Neuron (in vitro differentiated cells): ENCODE measurements at regions not wholly inside any gene's neighbourhood (a gene's known extent, or its start where the extent isn't known, plus 50 kb on each side); places are given as distances from the start of the nearest gene placed in this dataset.

Experiments
- H2AFZ ChIP-seq: one replicate; pipeline ENCODE4 v1.6.1; 2013; ENCODE audit warnings: low read depth, mild to moderate bottlenecking, inconsistent platforms, low read length, moderate library complexity
- H3K27me3 ChIP-seq: one replicate; pipeline ENCODE4 v1.6.1; 2013; ENCODE audit warnings: low read length; ENCODE audit not compliant: insufficient read depth
- H3K36me3 ChIP-seq: one replicate; pipeline ENCODE4 v1.6.1; 2013; ENCODE audit warnings: low read length; ENCODE audit not compliant: insufficient read depth
- H3K4me1 ChIP-seq: one replicate; pipeline ENCODE4 v1.6.1; 2013; ENCODE audit warnings: low read length; ENCODE audit not compliant: insufficient read depth
- H3K4me3 ChIP-seq: 2 replicates; pipeline ENCODE4 v1.5.1; 2013; ENCODE audit warnings: mild to moderate bottlenecking, low read length, moderate library complexity
- H3K9me3 ChIP-seq: one replicate; pipeline ENCODE4 v1.6.1; 2013; ENCODE audit warnings: low read length

GRCh38 chr16:52861614-52862022 is 191.1 kb downstream of the CHD9NB start:
- Histone ChIP-seq H3K27me3 (no peaks in the 10 kb centered on the region), H3K4me1 (peaks cover 6% of the 10 kb centered on the region), H2AFZ (no peak overlapping the region), H3K4me3 (no peak overlapping the region), H3K36me3 (no peaks in the 10 kb centered on the region), H3K9me3 (peaks cover 2% of the 10 kb centered on the region)

DNA sequence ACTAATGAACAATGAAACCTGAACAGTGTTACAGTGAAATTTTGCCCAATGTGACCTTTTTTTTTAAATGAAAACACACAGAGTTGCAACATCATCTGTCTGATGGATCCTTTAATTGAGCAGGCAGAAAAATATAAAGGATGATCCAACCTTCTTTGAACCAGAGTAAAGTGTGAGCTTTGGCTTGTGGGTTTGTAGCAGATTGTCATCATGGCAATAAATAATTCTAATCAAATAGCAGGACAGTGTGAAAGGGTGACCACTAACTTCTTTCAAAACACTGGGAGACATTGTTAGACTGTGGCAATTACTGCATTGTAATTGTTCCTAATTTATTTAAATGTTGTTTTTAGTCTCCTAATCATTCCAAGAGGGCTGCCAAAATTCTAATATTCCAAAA is 197.2 kb downstream of the CHD9NB start:
- Histone ChIP-seq H3K4me3 (no peak overlapping the region), H3K36me3 (no peaks in the 10 kb centered on the region), H3K9me3 (peaks cover 3% of the 10 kb centered on the region), H3K4me1 (no peaks in the 10 kb centered on the region), H2AFZ (no peak overlapping the region), H3K27me3 (no peaks in the 10 kb centered on the region)

GRCh38 chr16:52852978-52853377 is 199.7 kb downstream of the CHD9NB start:
- peaks cover 4% of the 10 kb centered on the region for H3K9me3 ChIP-seq
- no peak overlapping the region for H3K4me3 ChIP-seq
- no peak overlapping the region for H2AFZ ChIP-seq
- H3K27me3 ChIP-seq, result no peaks in the 10 kb centered on the region
- H3K36me3 ChIP-seq, result no peaks in the 10 kb centered on the region
- no peaks in the 10 kb centered on the region for H3K4me1 ChIP-seq

DNA sequence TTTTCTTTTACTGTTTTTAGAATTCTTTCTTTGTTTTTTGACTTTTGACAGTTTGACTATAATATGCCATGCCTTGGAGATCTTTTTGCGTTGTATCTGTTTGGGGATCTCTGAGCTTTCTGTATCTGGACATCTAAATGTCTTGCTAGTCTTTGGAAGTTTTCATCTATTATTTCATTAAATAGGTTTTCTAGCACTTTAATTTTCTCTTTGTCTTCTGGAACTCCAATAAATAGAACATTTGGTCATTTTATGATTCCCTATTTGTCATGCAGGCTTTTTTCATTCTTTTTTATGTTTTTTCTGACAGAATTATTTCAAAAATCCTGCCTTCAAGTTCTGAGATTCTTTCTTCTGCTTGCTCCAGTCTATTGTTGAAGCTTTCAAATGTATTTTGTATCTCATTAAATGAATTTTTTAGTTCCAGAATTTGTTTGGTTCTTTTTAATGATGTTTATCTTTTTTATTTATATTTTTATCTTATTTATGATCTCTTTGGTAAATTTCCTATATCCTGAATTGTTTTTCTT is 201.4 kb downstream of the CHD9NB start:
- no peak overlapping the region for H3K4me3 ChIP-seq
- H2AFZ ChIP-seq, result no peak overlapping the region
- no peaks in the 10 kb centered on the region for H3K36me3 ChIP-seq
- no peaks in the 10 kb centered on the region for H3K27me3 ChIP-seq
- no peaks in the 10 kb centered on the region for H3K4me1 ChIP-seq
- H3K9me3 ChIP-seq, result peaks cover 4% of the 10 kb centered on the region

- Histone ChIP-seq H3K36me3 (no peaks in the 10 kb centered on the region), H3K9me3 (no peaks in the 10 kb centered on the region), H3K27me3 (no peaks in the 10 kb centered on the region), H2AFZ (no peak overlapping the region), H3K4me1 (no peaks in the 10 kb centered on the region), H3K4me3 (no peak overlapping the region)
Measured at GRCh38 chr16:52843381-52843780, 209.3 kb downstream of the CHD9NB start.

GRCh38 chr16:52837251-52837650 is 215.4 kb downstream of the CHD9NB start:
- H3K4me1 ChIP-seq, result no peaks in the 10 kb centered on the region
- no peaks in the 10 kb centered on the region for H3K36me3 ChIP-seq
- H3K4me3 ChIP-seq, result no peak overlapping the region
- H3K9me3 ChIP-seq, result no peaks in the 10 kb centered on the region
- no peak overlapping the region for H2AFZ ChIP-seq
- no peaks in the 10 kb centered on the region for H3K27me3 ChIP-seq

DNA sequence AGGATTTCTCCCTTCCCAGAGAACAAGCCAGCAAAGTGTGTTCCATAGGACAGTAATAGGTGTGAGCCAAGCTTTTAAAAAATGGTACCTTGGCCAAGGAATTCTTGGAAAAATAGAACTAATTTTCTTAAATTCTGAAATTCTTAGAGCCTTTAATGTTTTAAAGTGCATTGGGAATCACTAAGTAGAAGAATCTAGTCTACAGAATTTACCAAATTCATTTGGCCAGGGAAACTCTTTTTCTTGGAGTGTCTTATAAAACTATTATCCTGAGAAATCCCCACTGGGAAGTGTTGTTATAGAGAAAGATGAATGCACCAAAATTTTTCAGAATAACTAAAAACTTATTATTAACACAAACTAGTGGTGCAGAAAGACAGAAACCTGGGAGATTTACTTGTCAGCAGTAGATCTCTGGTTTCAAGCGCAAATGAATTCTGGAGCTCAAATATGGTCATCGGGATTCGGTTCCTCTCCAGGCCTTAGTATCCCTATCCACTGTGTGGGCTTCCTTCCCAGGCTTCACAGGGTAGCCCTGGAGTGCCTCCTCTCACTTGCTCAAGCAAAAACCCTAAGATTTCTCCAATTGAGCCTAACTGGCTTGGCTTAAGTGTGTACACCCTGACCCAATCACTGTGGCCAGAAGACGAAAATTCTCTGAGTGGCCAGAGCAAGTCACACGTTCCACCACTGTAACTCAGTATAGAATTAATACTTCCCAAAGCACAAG is 217.8 kb downstream of the CHD9NB start:
- Histone ChIP-seq H3K4me3 (no peak overlapping the region), H3K36me3 (no peaks in the 10 kb centered on the region), H3K4me1 (no peaks in the 10 kb centered on the region), H2AFZ (no peak overlapping the region), H3K27me3 (no peaks in the 10 kb centered on the region), H3K9me3 (no peaks in the 10 kb centered on the region)

- H3K4me3 ChIP-seq, result no peak overlapping the region
- H3K4me1 ChIP-seq, result no peaks in the 10 kb centered on the region
- H3K36me3 ChIP-seq, result no peaks in the 10 kb centered on the region
- no peaks in the 10 kb centered on the region for H3K27me3 ChIP-seq
- no peak overlapping the region for H2AFZ ChIP-seq
- no peaks in the 10 kb centered on the region for H3K9me3 ChIP-seq
Measured at GRCh38 chr16:52832771-52833170, 219.9 kb downstream of the CHD9NB start.

- no peak overlapping the region for H2AFZ ChIP-seq
- H3K4me1 ChIP-seq, result no peaks in the 10 kb centered on the region
- no peaks in the 10 kb centered on the region for H3K36me3 ChIP-seq
- H3K27me3 ChIP-seq, result no peaks in the 10 kb centered on the region
- no peak overlapping the region for H3K4me3 ChIP-seq
- H3K9me3 ChIP-seq, result no peaks in the 10 kb centered on the region
Measured at GRCh38 chr16:52827456-52827855, 225.2 kb downstream of the CHD9NB start.

- H2AFZ ChIP-seq, result no peak overlapping the region
Measured at GRCh38 chr16:52825892-52826291, 226.8 kb downstream of the CHD9NB start.

DNA sequence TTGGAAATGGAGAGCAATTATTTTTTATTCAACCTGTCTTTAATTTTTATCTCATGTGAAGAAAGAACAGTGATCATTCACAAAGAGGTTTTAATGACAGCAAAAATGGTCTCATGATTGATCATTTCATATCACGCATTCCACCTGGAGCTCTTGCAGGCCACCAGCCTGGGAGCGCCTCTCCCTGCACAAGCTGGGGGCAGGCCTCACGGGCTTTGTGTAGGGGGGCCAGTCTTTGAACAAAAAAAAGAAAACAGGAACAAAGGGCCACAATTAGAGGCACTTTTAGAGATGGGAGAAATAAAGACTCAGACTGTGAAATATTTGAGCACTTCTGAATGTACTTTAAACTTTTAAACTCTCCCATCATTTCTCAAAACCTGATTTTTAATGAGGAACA is 232.9 kb downstream of the CHD9NB start:
- H3K36me3 ChIP-seq, result no peaks in the 10 kb centered on the region
- no peaks in the 10 kb centered on the region for H3K9me3 ChIP-seq
- H3K27me3 ChIP-seq, result no peaks in the 10 kb centered on the region
- H2AFZ ChIP-seq, result peak overlapping the region; percentile 74
- no peak overlapping the region for H3K4me3 ChIP-seq
- peaks cover 10% of the 10 kb centered on the region for H3K4me1 ChIP-seq

More at GRCh38 chr16:52825892-52826291, 226.8 kb downstream of the CHD9NB start:
- Histone ChIP-seq H3K4me1 (no peaks in the 10 kb centered on the region), H3K36me3 (no peaks in the 10 kb centered on the region), H3K9me3 (no peaks in the 10 kb centered on the region), H3K4me3 (no peak overlapping the region), H3K27me3 (no peaks in the 10 kb centered on the region)

- Histone ChIP-seq H2AFZ (peak overlapping the region; percentile 74), H3K36me3 (no peaks in the 10 kb centered on the region), H3K27me3 (no peaks in the 10 kb centered on the region), H3K9me3 (no peaks in the 10 kb centered on the region), H3K4me1 (peaks cover 10% of the 10 kb centered on the region), H3K4me3 (no peak overlapping the region)
Measured at GRCh38 chr16:52819405-52819804, 233.3 kb downstream of the CHD9NB start.

GRCh38 chr16:52817696-52818095 is 235.0 kb downstream of the CHD9NB start:
- Histone ChIP-seq H2AFZ (no peak overlapping the region), H3K36me3 (no peaks in the 10 kb centered on the region), H3K9me3 (no peaks in the 10 kb centered on the region), H3K4me3 (no peak overlapping the region), H3K4me1 (peaks cover 16% of the 10 kb centered on the region), H3K27me3 (no peaks in the 10 kb centered on the region)

DNA sequence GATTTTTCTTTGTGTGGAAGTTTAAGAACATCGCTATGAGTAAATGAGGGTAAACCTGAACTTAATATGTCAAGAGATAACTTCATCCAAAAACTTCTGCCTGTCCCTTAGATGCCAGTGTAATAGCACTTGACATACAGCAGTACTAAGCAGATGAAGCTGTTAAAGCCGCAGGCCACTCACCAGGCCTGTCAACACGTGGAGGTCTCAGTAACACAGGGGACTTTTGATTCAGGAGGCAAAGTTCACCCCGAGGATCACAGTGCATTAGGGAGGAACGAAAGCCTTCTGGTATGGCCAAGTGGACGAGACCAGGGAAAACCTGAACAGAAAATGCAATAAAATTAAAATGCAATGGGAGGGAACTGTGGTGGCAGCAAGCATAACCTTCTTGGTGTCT is 235.7 kb downstream of the CHD9NB start:
- H3K27me3 ChIP-seq, result no peaks in the 10 kb centered on the region
- no peaks in the 10 kb centered on the region for H3K36me3 ChIP-seq
- no peak overlapping the region for H3K4me3 ChIP-seq
- H3K9me3 ChIP-seq, result no peaks in the 10 kb centered on the region
- peaks cover 18% of the 10 kb centered on the region for H3K4me1 ChIP-seq
- no peak overlapping the region for H2AFZ ChIP-seq
